ENCODE measurements at regions not wholly inside any gene's neighbourhood (a gene's known extent, or its start where the extent isn't known, plus 50 kb on each side); places are given as distances from the start of the nearest gene placed in this dataset.

DNA sequence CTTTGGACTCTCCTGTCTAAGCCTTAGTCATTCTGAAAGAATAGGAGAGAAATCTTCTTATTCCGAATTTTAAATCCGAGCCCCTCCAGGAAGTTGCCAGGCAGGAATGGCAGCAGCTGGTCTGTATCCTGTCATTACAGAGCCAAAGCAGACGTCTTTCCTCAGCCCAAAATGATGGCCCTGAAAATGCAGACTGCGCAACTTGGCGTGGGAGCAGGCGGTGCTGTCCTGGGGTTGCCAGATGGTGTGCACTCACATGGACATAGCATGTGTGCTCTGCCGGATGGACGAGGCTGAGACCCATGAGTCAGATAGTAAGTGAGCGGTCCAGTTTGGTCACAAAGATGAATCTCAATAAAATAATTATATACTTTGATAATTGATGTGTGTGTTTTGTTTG, 410.4 kb downstream of the KCTD16 start:
- DNase-seq, result no peak

DNA sequence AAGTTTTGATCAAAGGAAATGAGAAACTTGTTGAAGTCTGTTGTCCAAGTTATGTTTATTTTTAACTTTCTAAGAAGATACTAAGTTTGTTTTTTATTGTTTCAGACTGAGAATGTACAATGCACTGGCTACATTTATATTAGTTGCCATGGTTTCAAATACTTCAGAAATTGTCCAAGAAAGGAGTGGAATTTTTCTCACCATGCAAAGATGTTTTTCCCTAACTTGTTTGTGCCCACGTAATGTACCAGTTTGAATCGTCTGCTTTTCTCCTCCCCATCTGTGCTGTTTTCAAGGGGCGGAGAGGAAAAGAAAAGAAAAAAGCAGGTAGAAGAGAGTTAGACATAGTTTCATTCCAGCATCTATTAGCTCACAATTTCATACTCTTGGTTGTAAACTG, 407.0 kb downstream of the KCTD16 start:
- no peak for DNase-seq

DNA sequence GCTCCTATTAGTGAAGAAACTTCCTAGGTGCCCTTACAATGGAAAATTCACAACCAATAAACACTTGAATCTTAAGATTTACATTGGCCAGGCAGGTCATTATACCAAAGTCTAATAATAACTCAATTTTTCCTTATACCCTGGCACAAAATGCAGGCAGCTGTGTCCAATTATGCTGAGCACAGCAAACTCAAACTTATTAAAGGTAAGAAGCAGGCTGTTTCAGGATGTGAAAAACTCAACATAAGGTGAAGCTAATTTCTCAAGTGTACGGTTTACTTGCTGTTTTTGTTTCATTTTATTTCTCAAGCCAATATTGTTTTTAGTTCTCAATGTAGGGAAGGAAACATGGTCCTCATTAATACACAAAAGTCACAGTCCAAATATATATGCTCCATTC, 405.1 kb downstream of the KCTD16 start:
- no peak for DNase-seq

DNA sequence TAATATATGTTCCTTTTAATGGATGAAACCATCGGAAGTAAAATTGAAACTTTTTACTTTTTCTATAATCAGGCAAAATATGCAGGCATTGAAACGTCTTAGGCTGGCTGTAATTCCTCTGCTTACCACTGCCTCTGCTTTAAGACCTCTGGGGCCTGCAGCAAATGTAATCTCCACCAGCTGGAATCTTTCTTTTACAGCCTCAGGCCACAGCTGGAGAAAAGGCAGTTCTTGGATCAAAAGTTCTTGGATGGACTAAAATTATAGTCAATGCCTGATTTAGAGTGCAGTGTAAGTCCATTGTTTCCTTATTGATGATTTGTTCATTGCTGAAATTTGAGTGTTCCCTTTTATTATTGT, 396.7 kb downstream of the KCTD16 start:
- no peak for DNase-seq

DNA sequence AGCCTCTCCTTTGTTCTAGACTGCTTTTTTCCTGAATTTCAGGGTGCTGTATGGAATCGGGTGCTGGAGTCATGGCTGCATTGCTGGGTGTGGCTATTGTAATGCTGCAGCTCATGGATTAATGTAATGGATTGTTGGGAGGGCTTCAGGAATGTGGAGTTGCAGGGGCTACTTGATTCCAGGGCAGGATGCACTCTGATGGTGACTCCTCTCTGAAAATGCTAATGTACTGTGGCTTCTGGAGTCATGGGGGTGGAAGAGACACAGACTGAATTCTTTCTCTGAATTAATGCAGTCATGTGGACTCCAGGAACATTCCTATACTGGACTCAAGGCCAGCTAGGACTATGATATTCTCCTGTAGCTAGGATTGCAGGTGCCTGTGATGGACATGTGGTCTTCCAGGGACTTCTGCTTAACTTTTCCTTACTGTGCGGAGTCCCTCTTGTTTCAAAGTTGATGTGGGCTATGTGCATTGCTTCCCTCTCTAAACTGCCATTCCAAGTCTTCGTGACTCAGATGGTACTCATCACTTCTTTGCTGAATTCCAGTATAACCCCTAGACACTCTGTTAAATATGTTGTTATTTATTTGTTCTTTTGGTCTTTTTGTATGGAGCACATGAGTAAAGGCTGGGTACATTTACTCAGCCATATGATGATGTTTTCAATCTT, 396.2 kb downstream of the KCTD16 start:
- no peak for DNase-seq

DNA sequence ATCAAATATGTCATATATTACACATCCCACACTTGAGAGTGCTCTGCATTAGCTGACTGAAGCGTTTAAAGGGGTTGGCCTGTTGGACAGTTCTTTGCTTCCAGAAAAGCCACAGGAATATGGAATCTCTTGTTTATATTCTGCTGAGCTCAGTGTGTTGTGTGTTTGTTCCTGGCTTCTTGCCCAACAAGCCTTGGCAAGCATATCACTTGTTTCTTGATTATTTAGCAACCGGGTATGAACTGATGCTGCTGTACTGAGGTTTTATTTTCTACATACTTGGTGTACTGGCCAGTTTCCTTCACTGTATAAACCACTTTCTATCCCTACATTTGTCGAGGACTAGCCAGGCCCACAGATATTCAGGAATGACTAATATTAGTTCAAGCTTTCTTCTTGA, 378.9 kb downstream of the KCTD16 start:
- DNase-seq, result no peak

DNA sequence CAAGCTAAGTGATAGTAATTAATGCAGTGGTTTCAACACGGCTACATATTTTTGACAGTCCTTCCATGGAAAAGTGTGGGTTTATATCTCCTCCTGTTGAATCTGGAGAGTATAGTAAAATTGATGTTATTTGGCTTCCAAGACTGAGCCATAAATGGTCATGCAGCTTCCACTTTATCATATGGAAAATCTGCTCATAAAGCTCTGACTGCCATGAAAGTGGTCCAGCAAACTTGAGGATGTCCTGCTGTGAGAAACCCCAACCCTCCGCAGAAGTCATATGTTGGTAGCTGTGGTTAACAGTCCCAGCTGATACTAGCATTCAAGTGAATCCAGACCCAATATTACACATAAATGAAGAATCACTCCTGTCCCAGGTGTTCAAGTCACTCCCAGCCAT, 378.3 kb downstream of the KCTD16 start:
- no peak for DNase-seq

DNA sequence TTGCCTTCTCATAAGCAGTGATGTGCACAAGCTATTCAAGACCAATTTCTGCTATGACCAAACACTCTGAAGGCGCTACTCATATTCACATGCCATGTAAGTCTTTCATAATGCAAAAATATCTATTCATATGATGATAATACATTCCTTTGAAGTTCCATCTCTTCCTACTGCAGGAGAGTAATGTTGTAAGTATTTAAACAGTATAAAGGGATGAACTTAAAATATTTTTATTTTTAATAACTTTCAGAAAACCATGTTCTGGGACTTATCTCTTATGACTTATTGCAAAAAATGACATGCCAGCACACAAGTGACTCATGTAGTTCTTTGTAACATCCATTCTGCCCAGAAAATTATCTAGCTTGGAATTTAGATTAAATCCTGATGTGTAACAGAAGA, 376.4 kb downstream of the KCTD16 start:
- no peak for DNase-seq

DNA sequence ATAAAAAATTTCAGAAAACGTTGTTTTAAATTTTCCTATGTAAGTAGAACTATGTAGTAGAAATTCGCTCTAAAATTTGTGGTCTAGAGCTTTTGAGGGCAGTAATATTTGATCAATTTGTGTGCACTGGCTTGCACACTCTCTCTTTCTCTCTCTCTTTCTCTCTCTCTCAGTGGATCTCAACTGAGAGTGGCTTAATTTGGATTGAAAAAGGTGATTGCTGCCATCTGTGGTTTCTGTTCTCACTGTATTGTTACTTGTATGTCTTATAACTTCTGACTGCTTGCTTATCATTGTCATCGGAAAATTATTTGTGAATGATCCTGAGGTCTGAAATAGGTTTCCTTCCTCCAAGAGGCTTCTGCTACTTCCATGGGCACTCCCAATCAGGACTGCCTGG, 368.2 kb downstream of the KCTD16 start:
- no peak for DNase-seq

All from hematopoietic multipotent progenitor cell treated with erythropoietin and hydrocortisone succinate and interleukin-3 and kit ligand, for 8 days (in vitro differentiated cells).